Pancreas (tissue), 10 donors: ENCODE measurements at regions not wholly inside any gene's neighbourhood (a gene's known extent, or its start where the extent isn't known, plus 50 kb on each side); places are given as distances from the start of the nearest gene placed in this dataset.

ENCODE experiments used
- ATAC-seq, 4 donors: fragments of 200-7000 bp; cut with Tn5 transposase; one replicate each; pipeline versions ENCODE4 v1.8.0 to v1.9.1; 2020; ENCODE audit warnings: mild to moderate bottlenecking in 4 of 4, moderate library complexity in 4 of 4
- DNase-seq, 6 donors: peaks; one replicate each; pipeline ENCODE4 v3.0.0-alpha.2; 2020
- FAIRE-seq: peaks from 2 replicates; lab custom pipeline; 2012; peaks lifted over from hg19 to GRCh38; lab: Jason Lieb, UNC
- H3K27ac ChIP-seq, 4 donors: fragments of 200-600 bp; sonication (generic); 1 replicate in 3 of 4; 2 replicates in 1 of 4; pipeline versions ENCODE4 v1.5.0 to v1.8.0; 2020
- H3K27me3 ChIP-seq, 4 donors: fragments of 200-600 bp; one replicate each; pipeline ENCODE4 v1.8.0; 2021
- H3K36me3 ChIP-seq, 3 donors: fragments of 200-600 bp; sonication (generic) in 1 of 3; one replicate each; pipeline versions ENCODE4 v1.5.0 to v1.8.0; 2020 to 2021
- H3K4me1 ChIP-seq, 3 donors: fragments of 200-600 bp; one replicate each; pipeline ENCODE4 v1.8.0; 2021
- H3K4me3 ChIP-seq, 4 donors: fragments of 200-600 bp; sonication (generic) in 2 of 4; one replicate each; pipeline versions ENCODE4 v1.5.0 to v1.8.0; 2020 to 2021
- H3K9me3 ChIP-seq, 4 donors: fragments of 200-600 bp; one replicate each; pipeline ENCODE4 v1.8.0; 2021
- CTCF ChIP-seq, 4 donors: fragments of 200-600 bp; sonication (generic) in 3 of 4; IDR thresholded peaks; one replicate each; pipeline versions ENCODE4 v1.5.0 to v1.8.0; 2021; ENCODE audit warnings: antibody characterized with exemption in 4 of 4
- WGBS, 2 donors: extraction: QIAGEN DNeasy Blood & Tissue Kit; methylation state at CpG; one replicate each; pipeline ENCODE4 v1.1.7; 2013; 5-methylcytosine and 5-hydroxymethylcytosine counted together
- intact Hi-C, 3 donors: fragments of 100-400 bp; cut with DNase I; formaldehyde crosslinking; loops; one replicate each; pipeline versions ENCODE4 v1.11.1 to v1.14.2; 2022
- donor health status: healthy with polysubstance abuse.
- donor health status: DM: no; HTN: no; CAD: no; lungs with moderate emphysema.
- donor health status: DM: no; HTN: no; CAD: no.
- donor health status: control.
- donor health status: control.
- donor health status: Bipolar disorder and iron deficiency.
- donor health status: DM: yes; HTN: yes; CAD: no.
- donor health status: DM: no; HTN: no; CAD: no.
- donor health status: DM: no; HTN: no; CAD: no.
- donor health status: DM: yes; HTN: yes; CAD: no.

DNA sequence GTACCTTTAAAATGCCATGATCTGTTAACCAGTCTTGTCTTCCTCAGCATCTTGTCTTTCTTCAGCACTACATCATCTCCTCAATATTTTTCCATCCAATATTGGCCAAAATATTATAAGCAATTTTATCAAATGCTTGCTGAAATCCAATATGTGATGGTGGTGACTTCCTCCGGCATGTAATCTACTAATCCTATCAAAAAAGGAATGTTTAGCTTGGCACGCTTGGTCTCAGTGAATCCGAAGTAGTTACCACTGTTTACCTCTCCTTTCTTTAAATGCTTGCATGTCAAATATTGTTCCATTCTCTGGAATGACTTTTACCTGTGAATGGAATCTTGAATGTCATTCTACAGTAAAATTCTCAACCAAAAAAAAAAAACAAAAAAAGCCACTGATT, 72.3 kb upstream of the EEA1 start:
- intact Hi-C loops, result no loop called here
- H3K36me3 ChIP-seq, result no peaks in the 10 kb centered on the region
- FAIRE-seq, result no peak
- DNase-seq, result no peak
- no peaks in the 10 kb centered on the region for H3K4me1 ChIP-seq
- no peaks in the 10 kb centered on the region for H3K27me3 ChIP-seq
- no peak overlapping the region for H3K27ac ChIP-seq
- 61 to 64% methylated on average over 3 of the region's 3 CpGs for WGBS, 2 donors
- no peak for TF ChIP-seq CTCF (IDR thresholded peaks at IDR 0.05)
- no peaks in the 10 kb centered on the region for H3K9me3 ChIP-seq
- H3K4me3 ChIP-seq, result no peak overlapping the region
- no peak for ATAC-seq

GRCh38 chr12:93002293-93003054, 73.4 kb upstream of the EEA1 start:
- Histone ChIP-seq H3K27me3 (no peaks in the 10 kb centered on the region), H3K4me1 (peaks cover 0 to 5% (median 0%) of the 10 kb centered on the region in 3 donors), H3K4me3 (no peak overlapping the region), H3K36me3 (no peaks in the 10 kb centered on the region), H3K27ac (no peak overlapping the region), H3K9me3 (no peaks in the 10 kb centered on the region)
- DNase-seq (no peak), ATAC-seq (peak in 3 of 4 donors; percentile 58 to 78 (median 61)), FAIRE-seq (no peak)
- intact Hi-C loops, result no loop called here
- TF ChIP-seq CTCF (IDR thresholded peaks at IDR 0.05), result no peak
- WGBS, 2 donors, result 55 to 58% methylated on average over 7 of the region's 7 CpGs

- WGBS, 2 donors, result 58 to 61% methylated on average over 9 of the region's 9 CpGs
- Histone ChIP-seq H3K27ac (peak overlapping the region in 1 of 4 donors; percentile 3), H3K4me3 (no peak overlapping the region), H3K9me3 (no peaks in the 10 kb centered on the region), H3K27me3 (no peaks in the 10 kb centered on the region), H3K4me1 (peaks cover 0 to 9% (median 0%) of the 10 kb centered on the region in 3 donors), H3K36me3 (no peaks in the 10 kb centered on the region)
- intact Hi-C loops, result no loop called here
- no peak for TF ChIP-seq CTCF (IDR thresholded peaks at IDR 0.05)
- ATAC-seq (peak in 2 of 4 donors; percentile 17 to 41), FAIRE-seq (no peak), DNase-seq (no peak)
Observed at GRCh38 chr12:93003531-93004239, 74.6 kb upstream of the EEA1 start.

DNA sequence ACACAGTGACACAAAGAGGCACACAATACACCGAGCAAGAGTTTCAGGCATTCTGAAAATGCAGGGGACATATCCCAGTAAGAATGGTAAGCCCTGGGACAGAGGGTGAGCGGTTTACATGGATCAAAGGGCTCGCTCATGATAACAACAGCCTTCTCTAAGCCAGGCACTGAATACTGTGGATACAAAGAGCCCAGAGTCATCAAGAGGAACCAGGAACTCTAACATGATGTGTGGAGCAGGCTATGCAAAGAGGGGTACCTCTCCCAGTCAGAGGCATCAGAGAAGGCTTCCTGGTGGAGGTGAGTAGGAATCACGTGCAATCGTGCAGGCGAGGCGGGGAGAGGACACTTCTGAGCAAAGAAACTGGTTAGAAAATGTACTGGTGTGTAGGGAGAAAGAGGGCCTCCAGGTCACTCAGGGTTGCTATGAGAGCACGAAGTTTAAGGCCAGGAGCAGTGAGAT, 76.9 kb upstream of the EEA1 start:
- no peak for ATAC-seq
- Histone ChIP-seq H3K4me1 (peaks cover 0 to 9% (median 0%) of the 10 kb centered on the region in 3 donors), H3K4me3 (no peak overlapping the region), H3K27me3 (no peaks in the 10 kb centered on the region), H3K36me3 (no peaks in the 10 kb centered on the region), H3K9me3 (no peaks in the 10 kb centered on the region), H3K27ac (no peak overlapping the region)
- 92 to 94% methylated on average over 8 of the region's 8 CpGs for WGBS, 2 donors
- intact Hi-C loops, result no loop called here
- TF ChIP-seq CTCF (IDR thresholded peaks at IDR 0.05), result no peak
- no peak for FAIRE-seq
- DNase-seq, result no peak
